ENCODE measurements at regions not wholly inside any gene's neighbourhood (a gene's known extent, or its start where the extent isn't known, plus 50 kb on each side); places are given as distances from the start of the nearest gene placed in this dataset.

DNA sequence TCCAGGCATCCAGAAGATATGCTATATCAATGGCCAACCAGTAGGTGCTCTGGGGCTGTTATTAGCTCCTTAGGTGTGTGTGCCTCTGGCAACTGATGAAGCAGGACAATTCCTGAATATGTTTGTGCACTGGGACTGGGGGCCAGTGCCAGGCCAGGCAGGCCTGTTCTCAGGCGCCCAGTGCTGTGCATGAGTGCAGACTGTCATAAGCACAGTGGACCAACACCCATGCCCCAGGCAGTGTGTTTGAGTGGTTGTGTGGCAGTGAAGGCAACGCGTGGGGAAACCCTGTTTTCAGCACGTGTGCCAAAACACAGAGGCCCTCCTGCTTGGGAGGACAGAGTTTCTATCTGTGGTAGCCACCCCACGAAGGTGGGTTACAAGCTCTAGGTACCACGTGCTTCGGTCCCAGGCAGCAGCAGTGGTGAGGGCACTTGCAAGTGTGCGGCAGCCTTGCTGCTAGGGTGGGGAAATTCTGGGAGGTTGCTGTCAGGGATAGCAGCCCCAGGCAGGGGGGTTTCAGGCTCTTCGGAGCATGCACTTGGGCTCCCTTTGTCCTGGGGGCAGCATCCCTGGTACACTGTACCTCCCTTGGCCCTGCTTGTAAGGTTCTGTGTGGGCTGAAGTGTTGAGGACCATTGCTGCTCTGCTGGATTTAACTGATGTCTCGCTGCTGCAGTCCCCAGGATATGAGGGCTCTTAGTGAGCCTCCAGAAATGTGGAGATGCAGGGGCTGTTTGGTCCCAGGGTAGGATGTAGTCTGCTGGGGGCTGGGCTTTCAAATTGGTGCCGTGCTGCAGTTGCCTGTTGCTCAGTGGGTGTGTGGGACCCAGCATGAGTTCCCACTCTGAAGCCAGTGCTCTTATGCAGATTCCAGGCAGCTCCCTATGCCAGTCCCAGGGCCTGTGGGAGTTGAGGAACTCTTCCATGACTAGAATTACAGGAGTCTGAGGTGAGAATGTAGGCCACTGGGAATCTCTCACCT lies 280.9 kb downstream of the RPRM start:
- H3K27ac Mint-ChIP-seq = no peak overlapping the region
- H3K27me3 Mint-ChIP-seq (ENCODE audit: low read depth in 2 of 2) = no peaks in the 10 kb centered on the region
- no peak for DNase-seq
- H3K9me3 Mint-ChIP-seq = peaks cover 16 to 18% of the 10 kb centered on the region in 2 donors
- Histone ChIP-seq H3K4me1 (ENCODE audit: control insufficient read depth, insufficient read depth, low read length) (no peaks in the 10 kb centered on the region), H3K36me3 (ENCODE audit: control insufficient read depth, insufficient read depth, low read length) (no peaks in the 10 kb centered on the region), H3K9me3 (ENCODE audit: control insufficient read depth, insufficient read depth, low read length) (peaks cover 16% of the 10 kb centered on the region), H3K27me3 (ENCODE audit: control insufficient read depth, insufficient read depth, low read length) (no peaks in the 10 kb centered on the region), H3K4me3 (ENCODE audit: low read length) (no peak overlapping the region), H3K27ac (ENCODE audit: low read length) (no peak overlapping the region)
- no peak overlapping the region for H3K4me3 Mint-ChIP-seq
- ATAC-seq = no peak
- peaks cover 8% of the 10 kb centered on the region for H3K36me3 Mint-ChIP-seq
- 77% methylated on average over 11 of the region's 11 CpGs for WGBS (ENCODE audit: insufficient coverage)
- H3K4me1 Mint-ChIP-seq = no peaks in the 10 kb centered on the region
- intact Hi-C loops (cut with micrococcal nuclease) = no loop called here
- TF ChIP-seq, protein P1, sequence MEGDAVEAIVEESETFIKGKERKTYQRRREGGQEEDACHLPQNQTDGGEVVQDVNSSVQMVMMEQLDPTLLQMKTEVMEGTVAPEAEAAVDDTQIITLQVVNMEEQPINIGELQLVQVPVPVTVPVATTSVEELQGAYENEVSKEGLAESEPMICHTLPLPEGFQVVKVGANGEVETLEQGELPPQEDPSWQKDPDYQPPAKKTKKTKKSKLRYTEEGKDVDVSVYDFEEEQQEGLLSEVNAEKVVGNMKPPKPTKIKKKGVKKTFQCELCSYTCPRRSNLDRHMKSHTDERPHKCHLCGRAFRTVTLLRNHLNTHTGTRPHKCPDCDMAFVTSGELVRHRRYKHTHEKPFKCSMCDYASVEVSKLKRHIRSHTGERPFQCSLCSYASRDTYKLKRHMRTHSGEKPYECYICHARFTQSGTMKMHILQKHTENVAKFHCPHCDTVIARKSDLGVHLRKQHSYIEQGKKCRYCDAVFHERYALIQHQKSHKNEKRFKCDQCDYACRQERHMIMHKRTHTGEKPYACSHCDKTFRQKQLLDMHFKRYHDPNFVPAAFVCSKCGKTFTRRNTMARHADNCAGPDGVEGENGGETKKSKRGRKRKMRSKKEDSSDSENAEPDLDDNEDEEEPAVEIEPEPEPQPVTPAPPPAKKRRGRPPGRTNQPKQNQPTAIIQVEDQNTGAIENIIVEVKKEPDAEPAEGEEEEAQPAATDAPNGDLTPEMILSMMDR (IDR thresholded peaks at IDR 0.05) = no peak

DNA sequence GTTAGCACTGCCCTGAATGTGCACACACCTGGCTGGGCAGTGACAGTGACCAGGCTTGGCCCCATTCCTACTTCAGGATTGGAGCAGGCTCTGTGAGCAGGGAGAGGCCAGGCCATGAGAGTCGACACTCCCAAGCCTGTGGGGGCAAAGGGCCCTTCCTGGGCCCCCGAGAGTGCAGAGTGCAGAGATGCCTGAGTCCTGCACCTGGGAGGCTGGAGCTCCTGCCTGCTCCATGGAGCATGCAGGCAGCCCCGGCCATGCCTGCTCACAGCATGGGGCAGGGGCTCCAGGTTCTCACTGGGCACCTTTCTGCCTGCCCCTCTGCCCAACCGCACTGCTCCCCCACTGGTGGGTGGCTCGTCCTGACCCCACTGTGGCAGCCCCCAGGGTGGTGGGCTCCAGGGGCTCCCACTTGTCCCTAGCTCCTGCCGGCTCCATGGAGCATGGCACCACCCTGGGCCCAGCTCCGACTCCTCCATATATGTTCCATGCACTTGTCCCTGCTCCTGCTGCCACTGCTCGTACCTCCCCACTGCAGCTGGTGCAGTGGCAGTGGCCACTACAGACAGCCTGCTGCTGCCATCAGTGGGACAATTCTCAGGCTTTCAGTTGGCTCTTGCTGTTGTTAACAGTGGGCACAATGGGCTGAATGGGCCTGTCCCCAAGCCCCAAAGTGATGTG lies 282.0 kb downstream of the RPRM start:
- Histone ChIP-seq H3K4me1 (ENCODE audit: control insufficient read depth, insufficient read depth, low read length) (no peaks in the 10 kb centered on the region), H3K4me3 (ENCODE audit: low read length) (no peak overlapping the region), H3K27me3 (ENCODE audit: control insufficient read depth, insufficient read depth, low read length) (no peaks in the 10 kb centered on the region), H3K9me3 (ENCODE audit: control insufficient read depth, insufficient read depth, low read length) (peaks cover 16% of the 10 kb centered on the region), H3K27ac (ENCODE audit: low read length) (no peak overlapping the region), H3K36me3 (ENCODE audit: control insufficient read depth, insufficient read depth, low read length) (no peaks in the 10 kb centered on the region)
- peaks cover 8% of the 10 kb centered on the region for H3K36me3 Mint-ChIP-seq
- DNase-seq = no peak
- H3K4me3 Mint-ChIP-seq = no peak overlapping the region
- no peak for ATAC-seq
- no peak overlapping the region for H3K27ac Mint-ChIP-seq
- H3K27me3 Mint-ChIP-seq (ENCODE audit: low read depth in 2 of 2) = no peaks in the 10 kb centered on the region
- TF ChIP-seq, protein P1 (IDR thresholded peaks at IDR 0.05) = no peak
- H3K4me1 Mint-ChIP-seq = no peaks in the 10 kb centered on the region
- 84% methylated on average over 8 of the region's 8 CpGs for WGBS (ENCODE audit: insufficient coverage)
- peaks cover 15 to 23% of the 10 kb centered on the region in 2 donors for H3K9me3 Mint-ChIP-seq
- intact Hi-C loops (cut with micrococcal nuclease) = no loop called here

DNA sequence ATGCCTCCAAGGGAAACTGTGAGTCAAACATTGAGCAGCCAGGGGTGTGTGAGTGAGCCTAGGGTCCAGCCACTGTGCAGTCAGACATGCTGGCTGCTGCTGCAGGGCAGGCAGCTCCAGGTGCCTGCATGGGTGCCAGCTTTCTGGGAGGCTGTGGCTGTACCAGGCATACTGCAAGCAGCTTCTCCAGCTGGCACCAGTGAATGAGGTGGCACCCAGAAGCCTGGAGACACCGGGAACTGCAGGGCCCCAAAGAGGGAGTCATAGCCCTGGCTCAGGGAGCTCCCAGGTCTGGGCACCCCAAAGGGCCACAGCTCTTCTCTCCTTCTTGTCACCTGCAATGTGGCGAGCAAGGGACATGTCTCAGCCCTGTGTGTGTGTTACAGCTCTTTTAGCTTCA lies 283.2 kb downstream of the RPRM start:
- H3K4me1 ChIP-seq (ENCODE audit: control insufficient read depth, insufficient read depth, low read length) = no peaks in the 10 kb centered on the region
- H3K27me3 ChIP-seq (ENCODE audit: control insufficient read depth, insufficient read depth, low read length) = no peaks in the 10 kb centered on the region
- DNase-seq (no peak), ATAC-seq (no peak)
- Mint-ChIP-seq H3K27me3 (ENCODE audit: low read depth in 2 of 2) (no peaks in the 10 kb centered on the region), H3K36me3 (peaks cover 8% of the 10 kb centered on the region), H3K4me1 (no peaks in the 10 kb centered on the region), H3K9me3 (peaks cover 18 to 26% of the 10 kb centered on the region in 2 donors), H3K27ac (no peak overlapping the region), H3K4me3 (no peak overlapping the region)
- no peak overlapping the region for H3K27ac ChIP-seq (ENCODE audit: low read length)
- intact Hi-C loops (cut with micrococcal nuclease) = no loop called here
- no peak overlapping the region for H3K4me3 ChIP-seq (ENCODE audit: low read length)
- WGBS (ENCODE audit: insufficient coverage) = 93% methylated on average over 2 of the region's 2 CpGs
- H3K9me3 ChIP-seq (ENCODE audit: control insufficient read depth, insufficient read depth, low read length) = peaks cover 16% of the 10 kb centered on the region
- H3K36me3 ChIP-seq (ENCODE audit: control insufficient read depth, insufficient read depth, low read length) = no peaks in the 10 kb centered on the region
- TF ChIP-seq, protein P1 (IDR thresholded peaks at IDR 0.05) = no peak
